Neural progenitor cell (in vitro differentiated cells): ENCODE measurements at regions not wholly inside any gene's neighbourhood (a gene's known extent, or its start where the extent isn't known, plus 50 kb on each side); places are given as distances from the start of the nearest gene placed in this dataset.

ENCODE experiments used
- EZH2 ChIP-seq: fragments of 200-600 bp; sonication (generic); IDR thresholded peaks from 2 replicates; pipeline ENCODE4 v1.6.1; 2017; ENCODE audit warnings: antibody characterized with exemption, mild to moderate bottlenecking, moderate library complexity
- EZH2phosphoT487 ChIP-seq: fragments of 200-600 bp; sonication (generic); IDR thresholded peaks from 2 replicates; pipeline ENCODE4 v1.6.1; 2017; ENCODE audit warnings: antibody characterized with exemption
- TF ChIP-seq, protein P1 (sequence below): fragments of 200-600 bp; sonication (generic); IDR thresholded peaks from 2 replicates; pipeline ENCODE4 v1.5.1; 2017; ENCODE audit warnings: antibody characterized with exemption, mild to moderate bottlenecking

DNA sequence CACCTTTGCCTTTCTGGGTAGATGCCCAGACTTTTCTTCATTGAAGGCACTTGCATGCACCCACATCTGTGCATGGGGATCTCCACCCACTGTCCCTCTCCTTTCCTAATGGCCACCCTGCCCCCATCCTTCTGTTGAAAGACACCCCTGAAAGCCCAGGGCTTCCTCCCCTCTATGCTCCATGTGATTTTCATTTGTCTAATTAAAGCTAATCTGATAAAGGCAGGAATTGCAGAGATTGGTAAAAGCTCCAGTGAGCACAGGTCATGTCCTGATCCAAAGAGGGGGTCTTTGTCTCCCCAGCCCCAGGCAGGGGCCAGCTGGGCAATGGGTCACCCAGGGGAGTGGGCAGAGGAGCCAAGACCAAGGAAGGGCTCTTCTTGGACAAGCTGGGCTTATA is 107.6 kb upstream of the CD82 start:
- TF ChIP-seq EZH2phosphoT487 (no peak), EZH2 (no peak)
- TF ChIP-seq, protein P1, sequence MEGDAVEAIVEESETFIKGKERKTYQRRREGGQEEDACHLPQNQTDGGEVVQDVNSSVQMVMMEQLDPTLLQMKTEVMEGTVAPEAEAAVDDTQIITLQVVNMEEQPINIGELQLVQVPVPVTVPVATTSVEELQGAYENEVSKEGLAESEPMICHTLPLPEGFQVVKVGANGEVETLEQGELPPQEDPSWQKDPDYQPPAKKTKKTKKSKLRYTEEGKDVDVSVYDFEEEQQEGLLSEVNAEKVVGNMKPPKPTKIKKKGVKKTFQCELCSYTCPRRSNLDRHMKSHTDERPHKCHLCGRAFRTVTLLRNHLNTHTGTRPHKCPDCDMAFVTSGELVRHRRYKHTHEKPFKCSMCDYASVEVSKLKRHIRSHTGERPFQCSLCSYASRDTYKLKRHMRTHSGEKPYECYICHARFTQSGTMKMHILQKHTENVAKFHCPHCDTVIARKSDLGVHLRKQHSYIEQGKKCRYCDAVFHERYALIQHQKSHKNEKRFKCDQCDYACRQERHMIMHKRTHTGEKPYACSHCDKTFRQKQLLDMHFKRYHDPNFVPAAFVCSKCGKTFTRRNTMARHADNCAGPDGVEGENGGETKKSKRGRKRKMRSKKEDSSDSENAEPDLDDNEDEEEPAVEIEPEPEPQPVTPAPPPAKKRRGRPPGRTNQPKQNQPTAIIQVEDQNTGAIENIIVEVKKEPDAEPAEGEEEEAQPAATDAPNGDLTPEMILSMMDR = no peak
